T-helper 2 cell (primary cell): ENCODE measurements at regions not wholly inside any gene's neighbourhood (a gene's known extent, or its start where the extent isn't known, plus 50 kb on each side); places are given as distances from the start of the nearest gene placed in this dataset.
"Not testable (repeated sequence)": the region's sequence is repeated elsewhere in the genome, so short reads cannot be mapped to it uniquely, and the experiment has no call there.

Experiments
- DNase-seq, 5 experiments: peaks; one replicate each; pipeline versions ENCODE4 v3.0.0 to v3.0.0-alpha.2; 2012 to 2022

DNA sequence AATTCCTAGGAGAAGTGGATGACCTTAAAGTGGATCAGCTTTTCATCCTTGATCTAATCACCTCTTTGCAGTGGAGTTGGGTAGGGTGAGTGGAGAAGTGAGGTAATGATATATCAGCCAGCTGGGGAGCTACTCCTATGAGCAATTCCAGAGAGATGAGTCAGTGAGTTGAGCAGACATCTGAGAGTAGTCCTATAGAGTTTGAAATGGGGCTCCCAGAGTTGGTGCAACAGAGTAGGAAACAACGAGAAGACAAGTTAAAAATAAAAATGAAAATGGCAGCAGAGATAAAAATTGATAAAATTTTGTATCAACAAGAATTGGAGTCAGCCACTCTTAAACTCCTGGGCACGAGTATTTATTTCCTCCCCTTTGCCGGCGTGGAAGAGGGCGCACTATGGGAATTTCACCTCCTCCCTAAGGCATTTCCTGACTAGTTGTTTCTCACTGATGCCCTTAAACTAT, 150.8 kb upstream of the DPH6 start:
- no peak for DNase-seq

DNA sequence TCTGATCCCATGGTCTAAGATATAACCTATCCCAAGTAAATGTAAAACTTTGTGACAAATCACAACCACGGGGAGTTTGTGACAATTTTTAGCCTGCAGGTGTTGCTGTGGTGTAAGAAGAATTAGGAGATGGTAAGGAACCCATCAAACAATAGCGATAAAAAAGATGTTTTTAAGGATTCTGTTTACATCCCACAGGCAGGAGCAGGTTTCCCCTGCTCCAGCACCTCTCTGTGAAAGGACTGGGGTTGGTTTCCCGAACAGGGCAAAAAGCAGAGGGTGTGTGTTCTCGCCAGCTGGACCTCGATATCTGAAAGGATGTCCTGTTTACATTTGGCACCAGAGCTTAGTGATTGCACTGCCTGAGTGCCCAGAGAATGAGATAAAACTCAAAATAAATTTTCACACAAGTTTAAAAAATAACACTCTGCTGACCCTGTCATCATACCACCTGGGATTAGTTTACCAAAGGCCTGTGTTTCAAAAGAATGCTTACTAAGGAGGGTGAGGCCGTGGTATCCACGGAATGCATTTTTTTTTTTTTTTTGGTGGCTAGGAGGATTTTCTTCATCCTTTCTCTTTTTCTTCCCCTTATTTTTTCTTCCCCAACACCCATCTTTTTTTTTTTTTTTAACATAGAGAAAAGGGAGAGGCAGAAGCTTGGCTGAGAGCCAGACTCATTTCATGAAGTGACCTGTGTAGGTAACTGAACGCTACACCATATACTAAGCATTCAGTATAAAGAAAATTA, 151.8 kb upstream of the DPH6 start:
- no peak for DNase-seq

DNA sequence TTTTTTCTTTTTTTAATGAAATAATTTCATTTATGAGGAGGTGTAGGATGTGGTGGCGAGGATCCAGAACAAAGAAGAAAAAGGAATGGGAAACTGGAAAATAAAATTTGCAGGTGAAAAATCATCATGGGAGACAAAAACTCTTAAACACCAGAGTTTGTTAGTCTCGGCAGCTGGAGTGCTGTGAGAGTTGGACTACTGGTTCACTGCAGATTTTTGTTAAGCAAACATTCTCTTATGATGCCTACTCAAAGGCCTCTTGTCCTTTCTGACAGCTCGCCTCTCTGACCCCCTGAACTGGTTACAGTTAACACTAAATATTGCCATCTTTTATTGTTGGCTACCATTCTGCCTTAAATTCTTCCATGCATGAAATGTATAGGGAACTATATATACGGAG, 152.4 kb upstream of the DPH6 start:
- DNase-seq, result no peak

- no peak for DNase-seq
These were observed 153.1 kb upstream of the DPH6 start for GRCh38 chr15:35698966-35699575.

DNA sequence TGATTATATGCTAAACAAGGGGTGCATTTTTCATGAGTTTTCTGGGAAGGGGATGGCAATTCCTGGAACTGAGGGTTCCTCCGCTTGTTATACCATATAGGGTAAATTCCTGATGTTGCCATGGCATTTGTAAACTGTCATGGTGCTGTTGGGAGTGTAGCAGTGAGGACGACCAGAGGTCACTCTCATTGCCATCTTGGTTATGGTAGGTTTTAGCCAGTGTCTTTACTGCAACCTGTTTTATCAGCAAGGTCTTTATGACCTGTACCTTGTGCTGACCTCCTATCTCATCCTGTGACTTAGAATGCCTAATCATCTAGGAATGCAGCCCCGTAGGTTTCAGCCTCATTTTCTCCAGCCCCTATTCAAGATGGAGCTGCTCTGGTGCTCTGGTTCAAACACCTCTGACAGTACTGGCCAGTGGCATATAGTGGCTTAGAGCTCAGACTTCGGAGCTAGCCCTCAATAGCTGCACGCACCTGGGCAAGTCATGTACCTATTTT, 154.2 kb upstream of the DPH6 start:
- DNase-seq, result not testable (repeated sequence)

DNA sequence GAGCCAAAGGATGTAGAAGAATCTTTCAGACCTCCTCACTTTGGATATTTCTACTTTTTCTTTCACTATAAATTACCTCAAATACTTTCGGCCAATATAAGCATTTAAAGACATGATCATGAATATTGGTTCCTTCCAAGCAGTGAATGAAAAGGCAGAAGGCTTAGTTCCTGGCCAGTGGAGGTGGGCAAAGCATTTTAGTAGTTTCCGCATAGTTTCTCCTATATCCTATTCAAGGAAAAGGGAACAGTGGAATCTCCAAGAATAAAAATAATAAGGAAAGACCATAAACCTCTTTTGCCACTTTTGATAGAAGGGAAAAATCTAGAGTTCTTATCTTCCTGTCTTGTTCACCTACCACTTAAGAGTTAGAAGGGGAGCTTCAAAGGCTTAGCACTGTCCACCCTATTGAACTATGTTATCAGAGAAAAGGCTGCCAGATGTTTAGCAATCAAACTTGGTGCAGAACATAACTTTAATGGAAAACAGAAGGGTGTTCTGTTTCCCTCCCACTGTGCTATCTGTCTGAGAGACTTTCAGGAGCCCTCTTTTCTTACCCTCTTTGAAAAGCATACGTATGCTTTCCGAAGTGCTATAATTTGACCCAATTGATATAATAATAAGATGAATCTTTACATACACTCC, 155.6 kb upstream of the DPH6 start:
- DNase-seq, result no peak

GRCh38 chr15:35702946-35703495, 157.1 kb upstream of the DPH6 start:
- DNase-seq, result no peak

- DNase-seq, result no peak
These were observed 159.3 kb upstream of the DPH6 start for GRCh38 chr15:35705030-35705883.

DNA sequence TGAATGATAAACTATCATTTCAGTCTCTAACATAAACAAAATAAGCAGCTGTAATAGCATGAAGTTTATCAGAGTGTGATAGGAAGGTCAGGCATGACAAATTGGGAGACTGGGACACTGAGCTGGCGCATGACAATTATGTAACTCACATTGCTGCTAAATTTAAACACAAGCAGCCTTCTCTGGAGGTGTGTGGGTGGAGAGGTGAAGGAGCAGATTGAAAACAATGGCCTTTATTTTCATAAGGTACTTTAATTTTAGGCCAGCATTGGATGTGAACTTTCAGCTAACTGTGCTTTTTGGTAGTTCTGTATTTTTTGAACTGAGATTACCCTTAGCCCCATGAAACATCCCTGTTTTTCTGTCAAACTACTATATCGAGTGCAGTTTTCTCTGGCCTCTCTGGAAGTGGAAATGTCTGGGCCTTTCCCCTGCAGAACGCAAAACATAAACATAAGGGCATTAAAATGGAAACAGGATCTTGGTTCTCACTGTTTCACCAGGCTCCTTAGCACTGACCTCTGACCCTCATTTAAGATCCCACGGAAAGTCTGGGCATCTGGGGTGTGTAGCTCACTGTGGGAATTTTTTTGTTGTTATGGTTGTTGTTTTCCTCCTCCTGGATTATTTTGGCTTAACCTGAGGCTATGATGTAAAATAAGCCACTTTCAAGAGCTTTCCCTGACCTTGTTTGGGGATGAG, 160.1 kb upstream of the DPH6 start:
- DNase-seq, result no peak

DNA sequence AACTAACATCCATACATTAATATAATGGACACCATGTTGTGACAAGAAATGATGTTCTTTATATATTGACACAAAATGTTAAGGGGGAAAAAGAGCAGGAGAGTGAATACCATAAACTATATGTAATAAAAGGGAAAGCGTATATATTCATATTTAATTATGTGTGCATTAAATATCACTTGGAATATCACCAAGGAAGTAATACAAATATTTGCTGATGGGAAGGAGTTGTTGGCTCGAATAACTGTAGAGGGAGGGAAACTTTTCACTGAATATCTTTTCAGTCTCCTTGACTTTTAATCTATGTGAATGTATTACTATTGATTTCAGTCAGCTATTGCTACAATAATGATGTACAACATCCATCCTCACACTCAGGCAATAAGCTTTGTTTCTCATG, 167.0 kb upstream of the DPH6 start:
- DNase-seq, result no peak

GRCh38 chr15:35713733-35714132, 167.8 kb upstream of the DPH6 start:
- no peak for DNase-seq

- no peak for DNase-seq
These were observed 171.8 kb upstream of the DPH6 start for GRCh38 chr15:35717721-35718120.

DNA sequence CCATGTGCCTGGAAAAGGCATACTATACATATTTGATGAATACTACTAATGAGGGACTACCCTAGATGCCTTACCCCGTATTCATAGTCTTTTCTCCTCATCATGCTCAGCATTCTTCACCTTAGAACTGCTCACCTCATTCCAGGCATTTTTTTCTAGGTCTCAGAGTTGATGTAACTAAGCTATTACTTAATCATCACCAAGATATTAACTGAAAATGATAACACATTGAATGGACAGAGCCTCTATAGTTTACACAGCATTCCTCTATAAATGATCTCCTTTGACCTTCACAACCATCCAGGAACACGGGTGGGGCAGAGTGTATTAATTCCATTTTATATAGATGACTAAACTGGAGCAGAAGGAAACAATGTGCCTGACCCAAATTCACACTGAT, 174.1 kb upstream of the DPH6 start:
- no peak for DNase-seq

- DNase-seq, result no peak
These were observed 175.0 kb upstream of the DPH6 start for GRCh38 chr15:35720984-35721383.

DNA sequence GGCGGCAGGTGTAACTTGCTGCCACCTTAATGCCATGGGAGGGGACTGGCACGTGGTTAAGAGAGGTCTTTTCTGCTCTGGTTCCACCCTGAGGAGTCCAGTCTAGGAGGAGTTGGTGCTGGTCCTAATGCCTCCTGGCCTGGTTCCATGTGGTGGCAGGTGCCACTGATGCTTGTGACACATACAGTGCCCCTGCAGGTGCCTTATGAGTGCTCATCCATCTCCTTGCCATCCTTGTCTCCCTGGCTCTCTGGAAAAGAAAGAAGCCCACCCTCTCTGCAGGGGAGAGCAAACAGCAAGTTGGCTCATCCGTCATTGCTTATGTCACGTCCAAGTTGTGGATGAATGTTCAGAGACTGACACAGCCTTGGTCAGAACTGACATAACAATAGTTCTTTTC, 175.8 kb upstream of the DPH6 start:
- no peak for DNase-seq

- DNase-seq, result no peak
These were observed 176.5 kb upstream of the DPH6 start for GRCh38 chr15:35722501-35722900.

DNA sequence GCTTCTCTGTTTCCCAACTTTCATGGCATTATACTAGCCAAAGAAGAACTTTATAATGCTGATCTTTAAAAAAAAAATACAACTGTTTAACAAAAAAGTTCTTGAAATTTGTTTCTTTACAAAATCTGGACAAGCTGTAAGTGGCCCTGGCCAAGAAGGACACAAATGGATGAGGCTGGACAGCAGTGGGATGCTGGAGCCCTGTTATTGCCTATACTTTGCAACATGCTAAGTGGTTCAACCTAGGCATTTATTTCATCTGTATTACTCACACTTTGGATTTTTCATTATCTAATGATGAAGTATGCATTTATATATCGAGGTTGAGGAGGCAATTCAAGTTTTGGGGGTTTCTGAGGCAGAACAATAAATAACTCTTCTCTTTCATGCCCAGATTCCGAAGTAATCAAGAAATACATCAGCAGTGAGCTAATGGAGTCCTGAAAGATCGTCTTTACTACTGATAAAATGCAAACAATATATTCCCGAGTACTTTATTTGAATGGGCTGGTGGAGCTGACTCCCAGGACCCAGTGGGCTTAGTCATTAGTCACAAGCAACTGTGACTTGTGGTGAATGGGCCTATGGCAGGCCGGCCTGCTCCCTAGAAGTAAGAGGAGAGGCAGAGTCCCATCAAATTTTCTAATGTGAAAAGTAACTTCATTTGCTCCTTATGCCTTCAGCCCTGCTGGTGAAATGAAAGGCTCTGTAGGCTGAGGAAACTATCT, 177.3 kb upstream of the DPH6 start:
- DNase-seq, result no peak

GRCh38 chr15:35723852-35724251, 177.9 kb upstream of the DPH6 start:
- DNase-seq, result no peak

GRCh38 chr15:35724626-35725025, 178.7 kb upstream of the DPH6 start:
- no peak for DNase-seq

DNA sequence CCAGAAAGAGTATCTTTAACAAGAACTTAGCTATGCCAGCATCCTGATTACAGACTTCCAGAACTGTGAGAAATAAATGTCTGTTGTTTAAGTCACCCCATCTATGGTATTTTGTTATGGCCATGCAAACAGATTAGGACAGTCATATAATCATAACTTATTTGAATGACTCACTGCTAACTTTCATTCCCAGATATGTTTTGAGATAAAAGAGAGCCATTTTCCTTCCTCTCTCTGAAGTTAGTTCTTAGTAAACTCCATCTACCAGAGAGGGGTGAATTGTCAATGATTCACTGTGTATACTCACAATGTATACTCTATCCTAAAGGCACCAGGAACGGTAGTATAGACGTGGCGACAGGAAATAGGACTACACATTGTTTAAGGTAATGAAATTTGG, 179.4 kb upstream of the DPH6 start:
- no peak for DNase-seq

GRCh38 chr15:35727627-35728026, 181.7 kb upstream of the DPH6 start:
- no peak for DNase-seq
